ENCODE measurements at regions not wholly inside any gene's neighbourhood (a gene's known extent, or its start where the extent isn't known, plus 50 kb on each side); places are given as distances from the start of the nearest gene placed in this dataset.
A peak's percentile ranks its signal among the peaks of the same experiment; 100 is the strongest.
"Not testable (repeated sequence)": the region's sequence is repeated elsewhere in the genome, so short reads cannot be mapped to it uniquely, and the experiment has no call there.

GRCh38 chr6:113691260-113691656 is 165.9 kb upstream of the MARCKS start:
- no peak for DNase-seq

- DNase-seq: no peak
These were observed 163.3 kb upstream of the MARCKS start for GRCh38 chr6:113693851-113694250.

- peak; percentile 28 for DNase-seq
These were observed 162.7 kb upstream of the MARCKS start for GRCh38 chr6:113694278-113695077.

- no peak for DNase-seq
These were observed 161.6 kb upstream of the MARCKS start for GRCh38 chr6:113695516-113695915.

GRCh38 chr6:113696960-113697359 is 160.2 kb upstream of the MARCKS start:
- DNase-seq: no peak

GRCh38 chr6:113697632-113698410 is 159.3 kb upstream of the MARCKS start:
- no peak for DNase-seq

GRCh38 chr6:113699239-113699638 is 157.9 kb upstream of the MARCKS start:
- no peak for DNase-seq

GRCh38 chr6:113701552-113702254 is 155.4 kb upstream of the MARCKS start:
- DNase-seq: no peak

GRCh38 chr6:113707194-113707593 is 150.0 kb upstream of the MARCKS start:
- DNase-seq: no peak

GRCh38 chr6:113709936-113710509 is 147.1 kb upstream of the MARCKS start:
- no peak for DNase-seq

GRCh38 chr6:113713665-113714064 is 143.5 kb upstream of the MARCKS start:
- no peak for DNase-seq

GRCh38 chr6:113718588-113718987 is 138.6 kb upstream of the MARCKS start:
- DNase-seq: no peak

GRCh38 chr6:113719064-113719463 is 138.1 kb upstream of the MARCKS start:
- no peak for DNase-seq

- no peak for DNase-seq
These were observed 137.6 kb upstream of the MARCKS start for GRCh38 chr6:113719545-113719944.

- peak; percentile 85 for DNase-seq
These were observed 134.0 kb upstream of the MARCKS start for GRCh38 chr6:113723182-113723581.

GRCh38 chr6:113724927-113725326 is 132.2 kb upstream of the MARCKS start:
- not testable (repeated sequence) for DNase-seq

GRCh38 chr6:113731541-113731940 is 125.6 kb upstream of the MARCKS start:
- no peak for DNase-seq

GRCh38 chr6:113732384-113732966 is 124.7 kb upstream of the MARCKS start:
- peak; percentile 53 for DNase-seq

GRCh38 chr6:113733381-113733780 is 123.8 kb upstream of the MARCKS start:
- no peak for DNase-seq

- peak; percentile 10 for DNase-seq
These were observed 122.2 kb upstream of the MARCKS start for GRCh38 chr6:113734982-113735381.

- DNase-seq: no peak
These were observed 121.7 kb upstream of the MARCKS start for GRCh38 chr6:113735491-113735890.

- no peak for DNase-seq
These were observed 120.2 kb upstream of the MARCKS start for GRCh38 chr6:113736978-113737377.

Data from dermis blood vessel endothelial cell (primary cell).